Activated naive CD8-positive, alpha-beta T cell treated with anti-CD3 and anti-CD28 coated beads, Interleukin-2, amount 10 ng/mL, durations not matched to agents 7 days and 5 days (primary cell): ENCODE measurements at regions not wholly inside any gene's neighbourhood (a gene's known extent, or its start where the extent isn't known, plus 50 kb on each side); places are given as distances from the start of the nearest gene placed in this dataset.

Experiments used
- ATAC-seq: fragments of 150-1000 bp; cut with Tn5 transposase; one replicate; pipeline ENCODE4 v1.10.0; 2021; ENCODE audit warnings: low read depth, moderate library complexity
- POLR2A ChIA-PET: fragments of 350-600 bp; sonication (Branson Sonifier 250); formaldehyde crosslinking; loops from one replicate; lab custom pipeline; 2021; ENCODE audit warnings: antibody characterized with exemption; lab: Charles Lee
- DNase-seq: peaks from one replicate; pipeline ENCODE4 v3.0.0; 2021
- H3K27ac Mint-ChIP-seq: one replicate; pipeline ENCODE4 v1.8.0; 2022; ENCODE audit warnings: mild to moderate bottlenecking, mixed read lengths
- H3K27me3 Mint-ChIP-seq: one replicate; pipeline ENCODE4 v1.8.0; 2022; ENCODE audit warnings: mild to moderate bottlenecking, moderate library complexity, mixed read lengths
- H3K36me3 Mint-ChIP-seq: one replicate; pipeline ENCODE4 v1.8.0; 2021; ENCODE audit warnings: mild to moderate bottlenecking, mixed read lengths
- H3K4me1 Mint-ChIP-seq: one replicate; pipeline ENCODE4 v1.8.0; 2021; ENCODE audit warnings: mixed read lengths
- H3K4me3 Mint-ChIP-seq: one replicate; pipeline ENCODE4 v1.8.0; 2022; ENCODE audit warnings: mild to moderate bottlenecking, moderate library complexity, mixed read lengths
- H3K9me3 Mint-ChIP-seq: one replicate; pipeline ENCODE4 v1.8.0; 2021; ENCODE audit warnings: mixed read lengths

- Mint-ChIP-seq H3K4me3 (no peak overlapping the region), H3K9me3 (no peaks in the 10 kb centered on the region), H3K36me3 (no peaks in the 10 kb centered on the region), H3K27me3 (peaks cover 4% of the 10 kb centered on the region), H3K4me1 (no peaks in the 10 kb centered on the region), H3K27ac (no peak overlapping the region)
- ATAC-seq: no peak
- POLR2A ChIA-PET: no interaction called here
- no peak for DNase-seq
Measured at GRCh38 chr6:4350567-4351519, 215.5 kb upstream of the ECI2 start.

- no peak for DNase-seq
- POLR2A ChIA-PET: no interaction called here
- peaks cover 4% of the 10 kb centered on the region for H3K27me3 Mint-ChIP-seq
- H3K9me3 Mint-ChIP-seq: no peaks in the 10 kb centered on the region
- no peak overlapping the region for H3K27ac Mint-ChIP-seq
- H3K4me1 Mint-ChIP-seq: no peaks in the 10 kb centered on the region
- H3K4me3 Mint-ChIP-seq: no peak overlapping the region
- no peak for ATAC-seq
- no peaks in the 10 kb centered on the region for H3K36me3 Mint-ChIP-seq
Measured at GRCh38 chr6:4349931-4350330, 214.6 kb upstream of the ECI2 start.

- H3K36me3 Mint-ChIP-seq: no peaks in the 10 kb centered on the region
- no peak overlapping the region for H3K4me3 Mint-ChIP-seq
- peaks cover 2% of the 10 kb centered on the region for H3K4me1 Mint-ChIP-seq
- H3K27ac Mint-ChIP-seq: no peak overlapping the region
- DNase-seq: no peak
- POLR2A ChIA-PET: no interaction called here
- peaks cover 4% of the 10 kb centered on the region for H3K27me3 Mint-ChIP-seq
- H3K9me3 Mint-ChIP-seq: no peaks in the 10 kb centered on the region
- no peak for ATAC-seq
Measured at GRCh38 chr6:4349323-4349722, 213.9 kb upstream of the ECI2 start.

- no peak overlapping the region for H3K4me3 Mint-ChIP-seq
- peaks cover 4% of the 10 kb centered on the region for H3K27me3 Mint-ChIP-seq
- H3K27ac Mint-ChIP-seq: no peak overlapping the region
- POLR2A ChIA-PET: no interaction called here
- ATAC-seq: no peak
- no peaks in the 10 kb centered on the region for H3K9me3 Mint-ChIP-seq
- no peaks in the 10 kb centered on the region for H3K36me3 Mint-ChIP-seq
- DNase-seq: no peak
- peaks cover 2% of the 10 kb centered on the region for H3K4me1 Mint-ChIP-seq
Measured at GRCh38 chr6:4348462-4349112, 213.2 kb upstream of the ECI2 start.

- no peak overlapping the region for H3K4me3 Mint-ChIP-seq
- H3K27ac Mint-ChIP-seq: no peak overlapping the region
- H3K27me3 Mint-ChIP-seq: peaks cover 4% of the 10 kb centered on the region
- DNase-seq (no peak), ATAC-seq (no peak)
- POLR2A ChIA-PET: no interaction called here
- peaks cover 2% of the 10 kb centered on the region for H3K4me1 Mint-ChIP-seq
- no peaks in the 10 kb centered on the region for H3K36me3 Mint-ChIP-seq
- no peaks in the 10 kb centered on the region for H3K9me3 Mint-ChIP-seq
Measured at GRCh38 chr6:4347877-4348276, 212.5 kb upstream of the ECI2 start.

- H3K9me3 Mint-ChIP-seq: no peaks in the 10 kb centered on the region
- peaks cover 4% of the 10 kb centered on the region for H3K27me3 Mint-ChIP-seq
- H3K4me1 Mint-ChIP-seq: peaks cover 2% of the 10 kb centered on the region
- no peaks in the 10 kb centered on the region for H3K36me3 Mint-ChIP-seq
- POLR2A ChIA-PET: no interaction called here
- ATAC-seq (no peak), DNase-seq (no peak)
- H3K4me3 Mint-ChIP-seq: no peak overlapping the region
- no peak overlapping the region for H3K27ac Mint-ChIP-seq
Measured at GRCh38 chr6:4346659-4347333, 211.4 kb upstream of the ECI2 start.

GRCh38 chr6:4345543-4345942, 210.2 kb upstream of the ECI2 start:
- Mint-ChIP-seq H3K27me3 (peaks cover 4% of the 10 kb centered on the region), H3K36me3 (no peaks in the 10 kb centered on the region), H3K27ac (no peak overlapping the region), H3K4me3 (no peak overlapping the region), H3K4me1 (peaks cover 2% of the 10 kb centered on the region), H3K9me3 (no peaks in the 10 kb centered on the region)
- DNase-seq (no peak), ATAC-seq (no peak)
- POLR2A ChIA-PET: no interaction called here

- no peak overlapping the region for H3K4me3 Mint-ChIP-seq
- no peak for DNase-seq
- no peak for ATAC-seq
- no peak overlapping the region for H3K27ac Mint-ChIP-seq
- POLR2A ChIA-PET: no interaction called here
- H3K36me3 Mint-ChIP-seq: no peaks in the 10 kb centered on the region
- H3K9me3 Mint-ChIP-seq: no peaks in the 10 kb centered on the region
- H3K4me1 Mint-ChIP-seq: peaks cover 2% of the 10 kb centered on the region
- peaks cover 4% of the 10 kb centered on the region for H3K27me3 Mint-ChIP-seq
Measured at GRCh38 chr6:4344317-4344899, 209.0 kb upstream of the ECI2 start.

- H3K4me1 Mint-ChIP-seq: peaks cover 2% of the 10 kb centered on the region
- H3K27me3 Mint-ChIP-seq: peaks cover 4% of the 10 kb centered on the region
- DNase-seq: no peak
- H3K36me3 Mint-ChIP-seq: no peaks in the 10 kb centered on the region
- no peak overlapping the region for H3K4me3 Mint-ChIP-seq
- no peak for ATAC-seq
- H3K9me3 Mint-ChIP-seq: no peaks in the 10 kb centered on the region
- POLR2A ChIA-PET: no interaction called here
- H3K27ac Mint-ChIP-seq: no peak overlapping the region
Measured at GRCh38 chr6:4342407-4343137, 207.2 kb upstream of the ECI2 start.

- no peak for DNase-seq
- no peak for ATAC-seq
- Mint-ChIP-seq H3K4me3 (no peak overlapping the region), H3K36me3 (no peaks in the 10 kb centered on the region), H3K9me3 (no peaks in the 10 kb centered on the region), H3K27me3 (no peaks in the 10 kb centered on the region), H3K27ac (no peak overlapping the region), H3K4me1 (peaks cover 2% of the 10 kb centered on the region)
- POLR2A ChIA-PET: no interaction called here
Measured at GRCh38 chr6:4341078-4341797, 205.9 kb upstream of the ECI2 start.

GRCh38 chr6:4340544-4340943, 205.2 kb upstream of the ECI2 start:
- H3K36me3 Mint-ChIP-seq: no peaks in the 10 kb centered on the region
- no peaks in the 10 kb centered on the region for H3K9me3 Mint-ChIP-seq
- POLR2A ChIA-PET: no interaction called here
- H3K4me1 Mint-ChIP-seq: peaks cover 2% of the 10 kb centered on the region
- DNase-seq: no peak
- no peak overlapping the region for H3K27ac Mint-ChIP-seq
- H3K27me3 Mint-ChIP-seq: no peaks in the 10 kb centered on the region
- no peak for ATAC-seq
- no peak overlapping the region for H3K4me3 Mint-ChIP-seq

GRCh38 chr6:4338884-4339283, 203.5 kb upstream of the ECI2 start:
- Mint-ChIP-seq H3K36me3 (no peaks in the 10 kb centered on the region), H3K27ac (no peak overlapping the region), H3K4me1 (no peaks in the 10 kb centered on the region)

More at GRCh38 chr6:4338884-4339283, 203.5 kb upstream of the ECI2 start:
- no peaks in the 10 kb centered on the region for H3K27me3 Mint-ChIP-seq
- POLR2A ChIA-PET: no interaction called here
- H3K4me3 Mint-ChIP-seq: no peak overlapping the region
- no peak for ATAC-seq
- no peak for DNase-seq
- H3K9me3 Mint-ChIP-seq: no peaks in the 10 kb centered on the region
